HG03196 (cell line): ENCODE measurements at regions not wholly inside any gene's neighbourhood (a gene's known extent, or its start where the extent isn't known, plus 50 kb on each side); places are given as distances from the start of the nearest gene placed in this dataset.
A peak's percentile ranks its signal among the peaks of the same experiment; 100 is the strongest.

ENCODE experiments used
- ATAC-seq: cut with Tn5 transposase; IDR thresholded peaks from one replicate; pipeline ENCODE4 v1.9.1; 2021; ENCODE audit not compliant: unreplicated experiment

GRCh38 chr1:84090447-84091245, 53.4 kb upstream of the PRKACB start:
- ATAC-seq = peak; percentile 59

- ATAC-seq = no peak
These were observed 54.2 kb upstream of the PRKACB start for GRCh38 chr1:84089867-84090266.

GRCh38 chr1:84089465-84089864, 54.6 kb upstream of the PRKACB start:
- no peak for ATAC-seq

- no peak for ATAC-seq
These were observed 57.5 kb upstream of the PRKACB start for GRCh38 chr1:84086616-84087015.

- no peak for ATAC-seq
These were observed 57.9 kb upstream of the PRKACB start for GRCh38 chr1:84086189-84086588.

GRCh38 chr1:84083307-84083706, 60.8 kb upstream of the PRKACB start:
- ATAC-seq = no peak

GRCh38 chr1:84078842-84079202, 65.2 kb upstream of the PRKACB start:
- ATAC-seq = no peak

GRCh38 chr1:84078108-84078841, 65.8 kb upstream of the PRKACB start:
- peak; percentile 43 for ATAC-seq

GRCh38 chr1:84077476-84078107, 66.5 kb upstream of the PRKACB start:
- peak; percentile 96 for ATAC-seq

- no peak for ATAC-seq
These were observed 70.8 kb upstream of the PRKACB start for GRCh38 chr1:84073266-84073665.

GRCh38 chr1:84069236-84069845, 70.4 kb upstream of the TTLL7 start:
- ATAC-seq = no peak

- ATAC-seq = no peak
These were observed 63.6 kb upstream of the TTLL7 start for GRCh38 chr1:84062496-84062895.

- no peak for ATAC-seq
These were observed 62.4 kb upstream of the TTLL7 start for GRCh38 chr1:84061336-84061735.

- ATAC-seq = no peak
These were observed 61.8 kb upstream of the TTLL7 start for GRCh38 chr1:84060781-84061180.

GRCh38 chr1:84048820-84049219, 49.9 kb upstream of the TTLL7 start:
- ATAC-seq = no peak
